T47D (cell line): ENCODE measurements at regions not wholly inside any gene's neighbourhood (a gene's known extent, or its start where the extent isn't known, plus 50 kb on each side); places are given as distances from the start of the nearest gene placed in this dataset.

Experiments
- DNase-seq, 2 experiments: peaks; one replicate each; pipeline versions ENCODE4 v3.0.0 to v3.0.0-alpha.2; 2011 to 2012; ENCODE audit warnings: low read depth in 1 of 2, low spot score in 1 of 2
- JUND ChIP-seq: IDR thresholded peaks from 2 replicates; pipeline ENCODE4 v1.6.1; 2012; ENCODE audit warnings: low read depth
- in situ Hi-C: cut with HindIII; loops from 2 replicates; pipeline ENCODE4 v1.10.0; 2016; ENCODE audit warnings: low sequenced_read_pairs, low pct_unique_long_range_greater_than_20kb

DNA sequence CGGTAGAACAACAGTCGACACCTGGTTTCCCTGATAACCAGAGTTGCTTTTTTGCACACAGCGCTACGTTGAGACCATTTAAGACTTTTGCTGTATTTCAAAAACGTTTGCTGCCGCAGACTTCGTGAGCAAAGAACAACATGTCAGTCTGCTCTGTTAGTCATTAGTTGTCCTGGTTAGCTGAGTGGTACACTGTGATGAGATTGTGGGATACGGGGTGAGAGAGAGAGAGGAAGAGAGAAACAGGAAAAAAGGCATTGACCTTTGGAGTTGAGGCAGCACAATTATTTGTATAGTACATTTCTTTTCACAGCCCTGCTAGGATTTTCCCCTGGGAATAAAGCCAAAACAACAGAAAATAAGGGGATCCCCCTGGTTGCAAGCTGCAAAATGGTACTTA lies 306.1 kb upstream of the WWC1 start:
- in situ Hi-C loops, result no loop called here
- no peak for TF ChIP-seq JUND
- DNase-seq, result no peak

DNA sequence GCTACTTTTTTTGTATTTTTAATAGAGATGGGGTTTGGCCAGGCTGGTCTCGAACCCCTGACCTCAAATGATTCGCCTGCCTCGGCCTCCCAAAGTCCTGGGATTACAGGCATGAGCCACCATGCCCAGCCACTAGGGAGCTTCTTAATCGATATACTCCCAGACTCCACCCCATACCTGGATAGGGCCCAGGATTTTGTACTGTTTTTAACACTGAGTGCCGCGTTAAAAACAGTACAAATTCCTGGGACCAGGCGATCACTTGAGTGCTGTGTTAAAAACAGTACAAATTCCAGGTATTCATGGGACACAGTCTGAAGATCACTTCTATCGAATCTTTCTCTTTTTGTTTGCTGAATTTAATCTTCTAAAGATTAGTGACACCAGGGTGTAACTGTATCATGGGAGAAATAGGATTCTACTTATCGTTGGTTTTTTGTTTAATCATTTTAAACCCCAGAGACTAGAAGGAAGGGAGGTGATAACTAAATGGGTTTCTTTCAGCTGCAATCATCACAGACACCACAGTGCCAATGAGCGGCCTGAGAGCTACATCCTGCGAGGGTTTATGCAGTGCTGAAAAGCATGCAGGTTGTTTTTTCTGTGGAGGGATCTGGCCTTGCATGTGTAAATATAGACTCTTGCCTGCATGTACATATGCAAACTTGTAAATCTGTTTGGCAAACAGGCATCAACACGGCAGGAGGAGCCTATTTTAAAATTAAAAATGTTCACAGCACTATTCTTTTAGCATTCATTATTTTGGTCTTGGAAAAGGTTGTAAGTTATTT lies 303.8 kb upstream of the WWC1 start:
- in situ Hi-C loops, result no loop called here
- TF ChIP-seq JUND, result no peak
- peak; percentile 46 to 58 for DNase-seq

DNA sequence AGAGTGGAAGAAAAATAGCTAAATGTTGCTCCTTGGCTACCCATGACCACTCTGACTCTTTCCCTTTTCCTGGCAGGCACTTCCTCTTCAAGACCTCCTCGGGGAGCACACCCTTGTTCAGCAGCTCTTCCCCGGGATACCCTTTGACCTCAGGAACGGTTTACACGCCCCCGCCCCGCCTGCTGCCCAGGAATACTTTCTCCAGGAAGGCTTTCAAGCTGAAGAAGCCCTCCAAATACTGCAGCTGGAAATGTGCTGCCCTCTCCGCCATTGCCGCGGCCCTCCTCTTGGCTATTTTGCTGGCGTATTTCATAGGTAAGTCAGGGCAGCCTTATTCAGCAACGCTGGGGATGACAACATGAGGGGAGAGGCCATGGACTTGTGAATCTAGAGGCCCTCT lies 298.6 kb upstream of the WWC1 start:
- no peak for DNase-seq
- TF ChIP-seq JUND, result no peak
- in situ Hi-C loops, result no loop called here

DNA sequence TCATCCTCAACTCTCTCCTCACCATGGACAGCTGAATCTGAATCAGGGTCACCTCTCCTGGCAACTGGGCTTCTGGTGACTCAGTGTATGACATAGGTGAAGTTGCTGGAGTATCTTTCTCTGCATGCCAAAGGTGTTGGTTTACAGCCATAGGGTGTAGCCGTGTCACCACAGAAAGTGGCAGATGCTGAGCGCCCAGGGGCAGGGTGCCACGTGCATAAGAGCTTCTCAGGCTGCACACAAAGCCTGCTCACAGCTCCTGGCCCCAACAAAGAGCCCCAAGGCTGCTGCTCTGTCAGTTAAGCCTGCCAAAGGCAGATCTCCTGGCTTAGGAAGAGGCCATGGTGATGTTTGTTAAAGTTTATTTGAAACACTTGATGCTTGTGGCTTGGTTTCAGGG lies 297.7 kb upstream of the WWC1 start:
- in situ Hi-C loops, result no loop called here
- DNase-seq, result no peak
- TF ChIP-seq JUND, result no peak

DNA sequence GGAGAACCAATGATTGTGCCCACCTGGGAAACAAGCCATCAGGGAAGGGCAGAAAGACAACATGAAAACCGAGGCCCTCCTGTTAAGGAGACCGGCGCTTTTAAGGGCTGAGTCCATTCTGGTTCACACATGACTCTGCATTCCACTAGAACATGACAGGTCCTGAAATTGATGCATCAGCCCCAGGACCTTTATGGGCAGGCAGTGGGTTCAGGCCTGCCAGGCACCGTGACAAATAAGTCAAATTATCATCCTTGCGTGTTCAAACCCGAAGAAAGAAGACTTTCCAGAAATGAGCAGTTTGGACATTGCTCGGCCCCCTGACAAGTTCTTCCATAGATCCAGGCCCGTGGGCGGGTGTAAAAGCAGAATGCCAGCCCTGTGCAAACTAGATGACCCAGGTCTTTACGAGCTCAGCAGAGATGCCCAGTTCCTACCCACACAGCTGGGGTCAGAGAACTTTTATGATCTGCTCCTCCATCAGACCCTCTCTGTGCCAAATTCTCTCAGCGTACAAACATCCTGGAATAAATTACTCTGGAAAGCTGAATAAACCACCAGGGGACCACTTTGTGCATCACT lies 295.5 kb upstream of the WWC1 start:
- TF ChIP-seq JUND, result no peak
- in situ Hi-C loops, result no loop called here
- no peak for DNase-seq

GRCh38 chr5:167998148-167998767 lies 293.2 kb upstream of the WWC1 start:
- TF ChIP-seq JUND, result no peak
- no peak for DNase-seq
- in situ Hi-C loops, result no loop called here

DNA sequence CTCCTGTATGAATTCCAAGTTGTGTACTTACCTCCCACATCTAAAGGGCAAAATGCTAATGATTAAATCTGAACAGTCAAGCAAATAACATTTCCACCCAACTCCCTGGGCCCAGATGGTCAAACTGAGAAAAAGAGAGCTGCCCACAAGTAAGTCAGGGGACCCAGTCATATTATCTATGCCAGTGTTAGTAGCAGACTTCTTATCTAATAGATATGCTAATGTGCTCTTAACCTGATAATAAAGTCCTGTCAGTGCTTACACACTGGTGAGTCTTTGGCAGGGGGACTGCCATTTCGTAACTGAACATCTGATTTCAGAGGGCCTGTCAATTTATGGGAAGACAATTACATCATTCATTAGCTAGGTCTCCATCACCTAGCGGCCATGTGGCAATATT lies 292.3 kb upstream of the WWC1 start:
- in situ Hi-C loops, result no loop called here
- TF ChIP-seq JUND, result no peak
- no peak for DNase-seq

GRCh38 chr5:168001318-168001717 lies 290.1 kb upstream of the WWC1 start:
- in situ Hi-C loops, result no loop called here
- no peak for DNase-seq
- TF ChIP-seq JUND, result no peak

- no peak for DNase-seq
- TF ChIP-seq JUND, result no peak
- in situ Hi-C loops, result no loop called here
Observed at GRCh38 chr5:168002116-168002515, 289.3 kb upstream of the WWC1 start.

- TF ChIP-seq JUND, result no peak
- in situ Hi-C loops, result no loop called here
- DNase-seq, result no peak
Observed at GRCh38 chr5:168005093-168005492, 286.4 kb upstream of the WWC1 start.

GRCh38 chr5:168005936-168006335 lies 285.5 kb upstream of the WWC1 start:
- in situ Hi-C loops, result no loop called here
- DNase-seq, result no peak
- TF ChIP-seq JUND, result no peak

GRCh38 chr5:168006456-168007130 lies 284.9 kb upstream of the WWC1 start:
- DNase-seq, result no peak
- in situ Hi-C loops, result no loop called here
- TF ChIP-seq JUND, result no peak

- in situ Hi-C loops, result no loop called here
- no peak for DNase-seq
- TF ChIP-seq JUND, result no peak
Observed at GRCh38 chr5:168007286-168007685, 284.2 kb upstream of the WWC1 start.

DNA sequence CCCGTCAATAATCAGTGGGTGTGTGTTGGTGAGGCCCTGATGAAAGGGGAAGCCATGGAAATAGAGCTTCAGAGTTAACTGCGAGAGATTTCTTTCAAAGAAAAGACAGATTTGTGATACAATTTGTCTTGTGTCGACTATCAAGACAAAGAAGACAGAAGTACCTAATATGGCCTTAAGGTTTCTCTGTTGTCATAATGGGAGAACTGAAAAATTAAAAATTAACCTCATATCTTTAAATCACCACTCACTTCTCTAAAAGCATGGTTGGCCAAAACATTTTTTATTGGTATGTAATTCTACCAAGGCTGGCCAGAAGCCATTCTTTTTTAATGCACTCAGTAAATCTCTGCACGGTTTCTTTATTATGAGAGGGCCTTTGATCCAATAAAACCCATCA lies 282.9 kb upstream of the WWC1 start:
- TF ChIP-seq JUND, result no peak
- in situ Hi-C loops, result no loop called here
- no peak for DNase-seq
